NOMO-1 treated with dmso at 0.1 percent for 144 hours (cell line): ENCODE measurements at regions not wholly inside any gene's neighbourhood (a gene's known extent, or its start where the extent isn't known, plus 50 kb on each side); places are given as distances from the start of the nearest gene placed in this dataset.

Experiments
- DNase-seq: peaks from one replicate; lab custom pipeline; 2025; ENCODE audit not compliant: unreplicated experiment; lab: John Stamatoyannopoulos, UW

DNA sequence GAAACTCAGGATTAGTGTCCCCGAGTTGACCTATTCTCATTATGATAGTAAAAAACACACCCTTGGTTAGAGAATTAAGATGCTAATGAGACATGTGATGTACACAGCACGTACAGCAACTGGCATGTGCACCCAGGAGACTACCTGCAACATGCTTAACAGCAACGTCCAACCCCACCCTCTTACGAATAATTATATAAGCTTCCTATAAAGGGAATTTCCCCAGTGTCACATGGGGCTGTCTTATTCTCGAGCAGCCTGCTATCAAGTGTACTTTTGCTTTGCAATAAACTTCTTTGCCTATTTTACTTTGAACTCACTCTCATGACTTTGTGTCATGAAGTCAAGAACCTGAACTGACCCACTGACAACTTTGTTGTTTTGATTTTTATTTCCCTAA lies 62.4 kb upstream of the PMFBP1 start:
- no peak for DNase-seq

GRCh38 chr16:72228014-72228413 lies 56.1 kb upstream of the PMFBP1 start:
- DNase-seq, result no peak

DNA sequence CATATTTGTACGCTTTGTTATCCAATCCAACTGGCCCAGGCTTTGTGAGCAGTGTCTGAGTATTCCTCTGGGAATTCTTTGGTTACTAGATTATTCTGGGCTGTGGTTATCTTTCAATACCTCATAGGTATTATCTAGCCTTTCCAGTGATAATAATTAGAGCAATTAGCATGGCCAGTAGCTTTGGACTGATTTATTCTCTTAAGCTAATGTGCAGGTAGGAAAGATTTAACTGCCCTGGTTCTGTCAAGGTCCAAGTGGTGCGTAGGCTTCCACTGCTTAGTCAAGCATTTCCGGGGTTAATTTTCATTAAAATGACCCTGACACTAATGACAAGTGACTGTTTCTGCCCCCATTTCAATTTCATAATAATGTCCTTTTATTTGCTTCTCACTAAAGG lies 54.2 kb upstream of the PMFBP1 start:
- no peak for DNase-seq

- no peak for DNase-seq
These were observed 52.4 kb upstream of the PMFBP1 start for GRCh38 chr16:72224260-72224768.

- DNase-seq, result no peak
These were observed 50.5 kb upstream of the PMFBP1 start for GRCh38 chr16:72222503-72222902.
